ENCODE measurements at regions not wholly inside any gene's neighbourhood (a gene's known extent, or its start where the extent isn't known, plus 50 kb on each side); places are given as distances from the start of the nearest gene placed in this dataset.

DNA sequence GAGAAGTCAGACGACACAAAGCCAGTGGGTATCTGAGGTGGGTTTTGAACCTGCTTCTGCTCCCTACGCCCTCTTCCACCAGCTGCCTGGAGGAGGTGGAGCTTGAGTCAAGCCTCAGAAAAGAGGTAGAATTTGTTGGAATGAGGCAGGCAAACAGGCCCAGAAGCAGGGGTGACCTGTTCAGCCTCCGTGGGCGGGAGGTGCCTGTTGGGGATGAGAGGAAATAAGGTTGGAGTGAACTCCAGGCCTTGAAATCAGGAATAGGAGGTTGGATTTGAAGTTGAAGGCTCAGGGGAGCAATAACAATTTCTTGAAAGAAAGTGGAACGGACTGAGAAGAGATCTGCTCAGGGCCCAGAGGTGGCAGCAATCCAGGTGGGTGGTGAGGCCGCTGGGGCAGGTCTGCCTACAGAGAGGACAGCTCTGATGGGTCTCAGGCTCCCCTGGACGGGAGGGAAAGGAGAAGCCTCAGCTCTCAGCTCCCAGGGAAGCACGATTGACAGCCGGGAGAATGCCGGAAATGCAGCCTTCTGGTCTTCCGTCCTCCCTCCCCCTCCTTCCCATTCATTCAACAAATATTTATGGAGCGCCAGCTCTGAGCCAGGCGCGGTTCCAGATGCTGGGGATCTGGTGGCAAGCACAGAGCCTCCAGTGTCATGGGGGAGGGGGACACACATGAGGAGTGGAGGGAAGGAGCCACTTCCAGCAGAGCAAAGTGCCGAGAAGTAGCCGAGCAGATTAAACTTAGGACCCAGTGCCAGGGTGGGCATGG is 61.9 kb upstream of the CIBAR2 start:
- DNase-seq = peak in 4 of 56 donors; percentile 14 to 40 (median 28)

DNA sequence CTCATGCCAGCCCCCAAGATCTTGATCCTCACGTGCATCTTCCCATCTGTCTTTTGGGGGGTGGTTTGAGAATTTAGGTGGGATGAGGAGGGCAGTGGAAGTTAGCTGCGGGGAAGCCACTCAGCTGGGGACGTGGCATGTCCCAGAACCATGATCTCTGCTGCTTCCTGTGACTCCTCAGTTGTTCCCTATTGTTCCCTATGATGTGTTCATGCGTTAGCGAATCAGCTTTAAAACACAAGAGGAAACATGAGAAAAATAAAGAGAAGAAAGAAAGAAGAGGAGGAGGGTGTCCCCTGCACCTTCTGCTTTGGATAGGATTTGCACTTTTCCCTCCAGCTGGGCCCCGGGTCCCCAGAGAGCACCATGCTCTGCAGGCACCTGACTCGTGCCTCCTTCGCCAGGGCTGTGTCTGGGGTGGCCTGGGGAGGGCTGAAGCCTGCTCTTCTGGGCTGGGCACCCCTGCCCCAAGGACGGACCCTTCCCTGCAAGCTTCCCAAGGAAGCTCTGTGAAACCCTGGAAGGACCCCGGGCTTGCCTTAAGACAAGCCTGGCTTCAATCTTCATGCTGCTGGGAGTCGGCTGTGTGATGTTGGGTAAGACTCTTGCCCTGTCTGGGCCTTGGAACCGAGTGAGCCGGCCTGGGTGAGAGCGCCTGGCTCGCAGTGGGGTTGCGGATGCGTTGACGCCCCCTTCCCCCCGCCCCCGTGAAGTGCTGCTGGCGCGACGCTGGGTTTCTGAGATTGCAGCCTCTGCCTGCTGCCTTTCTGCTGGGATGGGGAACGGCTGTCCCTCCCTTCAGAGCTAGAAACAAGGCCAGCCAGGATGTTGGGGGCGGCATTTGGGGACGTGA is 62.8 kb upstream of the CIBAR2 start:
- DNase-seq = no peak

DNA sequence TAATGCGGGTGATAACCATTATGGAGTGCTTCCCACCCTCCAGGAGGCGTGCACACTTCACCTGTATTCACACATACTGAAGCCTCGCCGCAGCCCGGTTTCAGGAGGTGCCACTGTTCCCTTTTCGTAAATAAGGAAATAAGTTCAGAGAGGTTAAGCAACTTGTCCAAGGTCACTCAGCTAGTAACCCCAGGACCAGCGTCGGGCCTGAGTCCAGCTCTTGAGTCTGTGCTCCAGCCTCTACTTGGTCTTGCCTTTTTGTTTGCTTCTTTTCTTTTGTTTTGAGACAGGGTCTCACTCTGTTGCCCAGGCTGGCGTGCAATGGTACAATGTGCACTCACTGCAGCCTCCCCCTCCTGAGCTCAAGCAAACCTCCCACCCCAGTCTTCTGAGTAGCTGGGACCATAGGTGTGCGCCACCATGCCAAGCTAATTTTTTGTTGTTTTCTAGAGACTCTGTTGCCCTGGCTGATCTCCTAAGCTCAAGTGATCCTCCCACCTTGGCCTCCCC is 63.5 kb upstream of the CIBAR2 start:
- DNase-seq = no peak

DNA sequence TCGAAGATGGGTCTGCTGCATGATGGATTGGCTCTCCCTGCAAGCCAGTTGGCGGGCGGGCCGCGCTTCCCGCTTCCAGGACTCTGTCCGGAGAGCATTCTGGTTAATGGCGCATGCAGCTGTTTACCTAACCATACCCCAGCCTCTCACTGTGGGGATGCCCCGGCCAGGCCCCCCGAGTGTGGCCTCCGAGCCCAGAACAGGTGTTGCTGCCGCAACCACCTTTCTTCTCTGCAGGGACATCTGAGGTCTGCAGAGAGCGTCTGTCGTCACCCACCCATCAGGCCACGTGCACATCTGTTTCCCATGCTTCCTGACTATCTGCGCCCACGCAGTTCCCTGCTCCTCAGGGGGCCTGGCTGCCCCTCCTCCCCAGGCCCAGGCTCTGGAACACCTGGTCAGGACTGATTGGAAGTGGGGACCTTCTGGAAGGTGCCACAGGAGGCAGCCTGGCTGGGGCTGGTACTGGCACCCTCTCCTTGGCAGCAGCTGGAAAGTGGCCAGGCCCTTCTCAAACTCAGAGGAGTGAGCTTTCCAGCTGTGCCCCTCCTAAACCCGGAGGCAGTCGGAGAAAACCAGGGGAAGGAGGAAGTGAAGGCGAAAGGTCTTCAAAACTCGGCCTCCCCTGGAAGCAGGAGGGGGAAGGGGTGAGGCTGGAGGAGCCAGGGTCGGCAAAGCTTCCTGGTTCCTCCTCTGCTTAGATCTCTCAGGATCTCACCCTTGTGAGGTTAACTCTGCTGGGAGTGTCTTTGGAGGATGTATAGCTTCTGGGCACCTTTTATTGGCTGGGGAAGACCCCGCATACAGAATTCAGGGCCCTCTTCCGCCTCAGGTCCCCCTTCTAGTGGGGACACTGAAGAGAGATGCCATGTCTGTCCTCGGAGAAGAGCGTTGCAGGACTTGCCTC is 64.5 kb upstream of the CIBAR2 start:
- no peak for DNase-seq

DNA sequence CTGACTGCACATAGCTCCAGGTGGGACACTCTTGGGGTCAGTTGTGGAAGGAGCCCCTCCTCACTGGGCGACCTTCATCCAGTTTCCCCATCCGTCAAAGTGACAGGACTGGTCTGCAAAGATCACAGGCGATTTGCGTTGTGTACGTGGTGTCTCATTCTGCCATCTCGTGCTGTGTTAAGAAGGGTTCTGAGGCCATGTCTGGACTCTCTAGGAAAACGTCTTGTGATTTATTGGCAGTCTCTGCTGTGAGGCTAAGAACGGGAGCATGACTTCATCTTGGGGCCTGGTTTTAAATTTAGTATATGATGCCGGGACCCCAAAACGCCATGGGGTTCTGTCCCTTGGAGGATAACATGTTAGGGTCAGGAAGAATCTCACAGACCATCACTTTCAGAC is 65.2 kb upstream of the CIBAR2 start:
- DNase-seq = no peak

DNA sequence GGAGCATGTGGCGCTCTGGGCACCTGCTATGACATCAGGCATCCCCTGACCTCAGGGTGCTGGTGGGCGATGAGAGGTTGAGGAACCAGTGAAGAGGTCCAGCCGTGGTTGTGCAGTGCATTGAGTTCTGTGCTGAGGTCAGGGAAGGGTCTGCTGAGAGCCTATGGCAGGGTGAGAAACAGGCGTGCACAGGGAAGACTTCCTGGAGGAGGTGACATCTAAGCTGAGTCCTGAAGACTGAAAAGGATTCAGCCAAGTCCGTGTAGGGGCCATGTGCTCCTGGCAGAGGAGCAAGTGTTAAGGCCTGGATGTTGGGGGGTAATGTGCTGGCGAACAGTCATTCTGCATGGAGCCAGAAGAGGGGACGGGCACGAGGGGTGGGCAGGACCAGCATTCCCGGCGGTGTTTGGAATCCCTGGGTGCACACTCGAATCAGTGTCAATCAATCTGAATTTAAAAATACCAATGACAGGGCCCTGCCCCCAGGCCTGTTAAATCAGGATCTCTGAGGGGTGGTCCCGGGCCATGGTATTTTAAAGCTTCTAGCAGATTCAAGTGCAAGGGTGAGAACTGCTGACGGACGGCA is 65.8 kb upstream of the CIBAR2 start:
- DNase-seq = no peak

DNA sequence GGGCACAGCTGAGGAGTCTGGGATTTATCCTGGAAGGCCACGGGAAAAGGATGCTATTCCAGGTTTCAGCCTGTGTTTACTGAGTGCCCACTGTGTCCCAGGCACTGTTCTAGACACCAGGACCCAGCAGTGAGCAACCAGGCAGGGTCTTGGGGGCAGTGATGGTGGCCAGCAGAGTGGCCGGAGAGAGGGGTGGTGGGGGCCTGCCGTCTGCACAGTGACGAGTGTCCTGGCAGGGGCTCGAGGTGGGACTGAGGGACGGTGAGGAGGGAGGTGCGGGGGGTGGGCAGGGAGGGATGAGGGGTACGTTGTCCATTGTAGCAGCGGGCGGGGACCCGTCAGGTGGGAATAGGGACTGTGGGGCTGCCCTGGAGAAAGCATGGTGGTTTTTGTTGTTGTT is 66.3 kb upstream of the CIBAR2 start:
- no peak for DNase-seq

DNA sequence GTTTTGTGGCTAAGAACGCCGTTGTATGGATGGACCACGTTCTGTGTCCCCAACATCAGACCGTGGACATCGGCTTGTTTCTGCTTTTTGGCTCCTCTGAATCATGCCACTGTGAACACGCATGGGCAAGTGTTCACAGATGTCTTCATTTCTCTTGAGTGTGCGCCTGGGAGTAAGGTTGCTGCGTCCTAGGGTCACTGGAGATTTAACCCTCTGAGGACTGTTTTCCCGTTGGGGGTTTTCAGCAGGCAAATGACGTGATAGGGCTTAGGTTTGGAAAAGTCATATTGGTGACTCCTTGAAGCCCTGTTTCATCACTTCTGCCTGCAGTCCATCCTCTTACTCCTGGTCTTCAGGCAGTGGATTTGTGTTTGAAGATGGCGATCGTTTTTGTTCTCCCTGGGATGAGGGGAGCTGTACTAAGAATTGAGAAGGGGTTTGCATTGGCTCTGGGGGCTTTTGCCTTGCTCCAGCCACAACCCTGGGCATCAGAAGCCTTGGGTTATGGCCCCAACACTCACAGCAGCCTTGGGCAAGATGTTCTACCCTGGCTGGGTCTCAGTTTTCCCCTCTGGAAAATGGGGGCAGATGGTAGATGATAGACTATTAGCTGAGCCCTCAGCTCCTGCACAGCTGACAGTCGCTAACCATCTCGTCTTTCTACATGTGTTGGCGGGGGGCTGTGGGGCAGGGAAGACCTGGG is 67.2 kb upstream of the CIBAR2 start:
- no peak for DNase-seq

DNA sequence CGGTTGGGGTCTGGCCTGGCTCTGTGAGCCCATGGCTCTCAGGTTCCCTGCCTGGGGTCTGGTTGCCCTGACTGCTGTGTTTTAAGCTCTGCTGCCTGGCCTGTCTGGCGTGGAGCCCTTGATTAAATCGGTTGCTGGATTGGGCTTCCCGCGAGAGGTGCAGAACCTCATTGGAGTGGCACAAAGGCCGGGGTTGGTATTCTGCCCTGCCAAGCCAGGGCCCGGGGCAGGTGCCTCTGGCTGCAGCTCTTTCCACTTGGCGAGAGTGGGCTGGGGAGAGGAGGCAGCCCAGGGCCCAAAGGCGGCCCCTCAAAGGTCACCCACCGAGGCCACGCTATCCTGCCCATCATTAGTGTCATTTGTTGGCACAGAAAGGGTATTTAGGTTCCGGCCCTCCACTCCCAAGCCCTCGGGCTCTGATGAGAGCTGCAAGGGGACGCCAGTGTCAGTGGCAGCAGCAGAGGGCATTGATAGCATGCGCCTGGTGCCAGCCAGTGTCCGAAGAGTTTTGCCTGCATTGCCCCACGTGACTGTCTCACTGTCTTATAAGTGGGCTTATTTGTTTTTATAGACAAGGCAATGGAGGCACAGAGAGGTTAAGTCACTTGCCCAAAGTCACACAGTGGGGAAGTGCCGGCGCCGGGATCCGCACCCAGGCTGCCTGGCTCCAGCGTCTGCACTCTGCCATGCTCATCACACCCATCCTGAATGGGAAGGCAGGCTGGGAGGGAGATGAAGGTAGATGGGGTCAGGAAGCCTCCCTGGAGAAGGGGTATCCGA is 68.0 kb upstream of the CIBAR2 start:
- DNase-seq = no peak

DNA sequence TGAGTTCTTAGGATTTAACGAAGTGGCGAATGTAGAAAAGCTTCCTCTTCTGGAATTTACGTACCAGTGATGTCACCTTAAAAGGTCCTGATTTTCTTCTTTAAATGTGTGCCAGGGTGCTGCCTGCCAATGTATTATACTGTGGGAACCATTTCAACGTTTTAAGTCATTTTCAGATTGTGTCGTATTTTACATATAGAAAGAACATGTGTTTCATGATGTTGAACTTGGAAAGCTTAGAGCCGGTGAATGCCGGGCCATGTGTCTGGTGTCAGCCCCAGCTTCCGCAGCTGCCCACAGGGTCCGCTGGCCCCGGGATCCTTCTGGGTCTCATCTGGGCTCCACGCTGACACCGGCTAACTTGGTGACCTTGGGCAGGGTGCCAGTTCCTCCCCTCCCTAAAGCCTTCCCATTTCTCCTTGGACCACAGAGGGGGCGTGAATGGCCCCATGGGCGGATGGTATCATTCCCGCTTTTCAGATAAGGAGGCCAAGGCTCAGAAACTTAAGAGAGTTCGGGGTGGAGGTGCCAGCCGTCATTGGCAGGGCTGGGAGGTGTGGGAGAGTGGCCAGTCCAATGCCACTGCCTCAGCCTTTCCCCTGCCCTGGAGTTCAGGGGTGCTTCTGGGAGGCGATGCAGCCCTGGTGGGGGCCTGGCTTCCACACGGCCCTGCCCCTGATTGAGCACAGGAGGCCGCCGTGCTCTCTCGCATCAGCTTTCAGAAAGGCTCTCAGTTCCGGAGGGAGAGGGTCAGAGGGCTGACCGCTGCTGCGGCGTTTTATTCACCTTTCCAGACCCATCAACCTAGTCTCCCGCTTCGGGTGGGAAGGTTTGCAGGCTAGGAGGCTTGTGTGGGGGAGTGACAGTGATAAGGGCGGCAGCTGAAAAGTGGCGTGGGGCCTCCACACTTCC is 68.8 kb upstream of the CIBAR2 start:
- no peak for DNase-seq

DNA sequence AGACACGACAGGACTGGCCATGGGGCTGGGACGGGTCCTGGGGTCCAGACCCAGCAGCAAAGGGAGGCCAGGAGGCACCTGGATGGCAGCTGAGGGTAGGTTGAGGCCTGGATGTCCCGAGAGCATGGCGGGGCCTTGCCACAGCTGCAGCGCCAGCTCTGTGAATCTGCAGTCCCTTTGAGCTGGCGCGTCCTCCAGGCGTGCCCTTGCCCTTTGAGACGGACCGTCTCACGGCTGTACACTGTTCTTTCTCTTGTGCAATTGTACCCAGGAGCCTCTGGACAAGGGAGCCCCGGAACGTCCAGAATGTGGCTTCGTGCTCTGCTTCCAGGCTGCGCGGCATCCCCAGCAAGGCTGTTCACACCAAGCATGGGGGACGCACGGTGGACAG is 69.5 kb upstream of the CIBAR2 start:
- no peak for DNase-seq

DNA sequence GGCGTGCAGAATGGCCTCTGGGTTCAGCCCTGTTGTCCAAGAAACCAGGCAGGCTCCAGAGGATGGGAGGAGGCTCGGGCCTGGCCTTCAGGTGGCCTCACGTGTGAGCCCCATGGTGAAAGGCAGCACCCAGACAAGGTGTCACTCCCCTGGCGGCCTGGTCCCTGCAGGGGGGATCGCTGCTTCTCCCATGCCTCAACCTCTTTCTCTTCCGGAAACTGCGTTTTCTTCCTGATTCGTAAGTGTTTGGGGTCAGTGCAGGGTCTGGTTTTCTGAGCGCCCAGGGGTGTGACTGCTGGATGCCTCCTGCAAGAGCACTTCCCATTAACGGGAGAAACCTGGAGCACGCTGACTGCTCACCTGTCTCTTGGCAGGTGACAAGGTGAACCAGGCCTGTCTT is 70.0 kb upstream of the CIBAR2 start:
- DNase-seq = no peak

DNA sequence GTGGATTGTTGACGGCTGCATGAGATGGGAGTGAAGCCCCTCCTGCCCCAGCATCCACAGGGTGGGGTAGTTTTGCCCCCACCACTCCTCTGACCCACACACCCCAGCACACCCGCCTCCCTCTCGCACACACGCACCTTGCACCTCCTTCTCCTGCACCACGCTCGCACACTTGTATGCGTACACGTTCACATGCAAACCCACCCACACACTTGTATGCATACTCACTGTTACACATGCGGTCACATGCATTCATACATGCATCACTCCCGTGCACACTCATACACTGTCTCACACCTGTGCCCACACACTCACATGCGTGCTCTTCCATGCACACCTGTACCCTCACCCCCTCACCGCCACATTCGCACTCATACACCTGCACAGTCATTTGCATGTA is 70.5 kb upstream of the CIBAR2 start:
- no peak for DNase-seq

DNA sequence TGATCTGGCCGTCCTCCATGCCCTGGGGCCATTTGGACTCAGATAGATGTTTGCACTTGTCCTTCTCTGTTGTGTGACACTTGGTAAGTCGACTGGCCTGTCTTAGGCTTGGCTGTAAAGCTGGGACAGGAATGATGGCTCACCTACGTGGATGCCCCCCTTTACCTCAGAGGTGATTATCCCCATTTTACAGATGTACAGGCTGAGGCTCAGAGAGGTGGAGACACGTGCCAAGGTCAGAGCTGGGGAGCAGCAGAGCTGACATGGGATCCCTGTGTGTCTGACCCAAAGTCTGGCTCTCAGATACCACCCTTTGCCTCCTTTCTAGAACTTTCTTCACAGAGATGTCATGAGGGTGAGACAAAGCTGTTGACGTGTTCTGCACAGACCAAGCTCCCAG is 71.3 kb upstream of the CIBAR2 start:
- no peak for DNase-seq

DNA sequence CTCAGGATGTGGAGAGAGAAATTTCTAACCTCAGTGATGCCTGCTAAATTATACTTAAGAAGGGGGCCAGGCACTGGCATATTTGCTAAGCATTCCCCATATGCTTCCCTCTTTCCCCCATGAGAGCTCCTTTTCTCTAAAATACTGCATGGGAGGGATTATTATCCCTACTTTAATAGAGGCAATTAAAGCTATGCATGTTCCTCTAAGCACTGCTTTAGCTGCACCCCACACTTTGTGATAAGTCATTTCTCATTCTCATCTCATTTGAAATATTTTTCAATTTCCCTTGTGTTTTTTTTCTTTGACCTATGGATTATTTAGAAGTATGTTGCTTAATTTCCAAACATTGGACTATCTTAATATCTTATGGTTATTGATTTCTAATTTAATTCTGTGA is 72.1 kb upstream of the CIBAR2 start:
- DNase-seq = no peak

DNA sequence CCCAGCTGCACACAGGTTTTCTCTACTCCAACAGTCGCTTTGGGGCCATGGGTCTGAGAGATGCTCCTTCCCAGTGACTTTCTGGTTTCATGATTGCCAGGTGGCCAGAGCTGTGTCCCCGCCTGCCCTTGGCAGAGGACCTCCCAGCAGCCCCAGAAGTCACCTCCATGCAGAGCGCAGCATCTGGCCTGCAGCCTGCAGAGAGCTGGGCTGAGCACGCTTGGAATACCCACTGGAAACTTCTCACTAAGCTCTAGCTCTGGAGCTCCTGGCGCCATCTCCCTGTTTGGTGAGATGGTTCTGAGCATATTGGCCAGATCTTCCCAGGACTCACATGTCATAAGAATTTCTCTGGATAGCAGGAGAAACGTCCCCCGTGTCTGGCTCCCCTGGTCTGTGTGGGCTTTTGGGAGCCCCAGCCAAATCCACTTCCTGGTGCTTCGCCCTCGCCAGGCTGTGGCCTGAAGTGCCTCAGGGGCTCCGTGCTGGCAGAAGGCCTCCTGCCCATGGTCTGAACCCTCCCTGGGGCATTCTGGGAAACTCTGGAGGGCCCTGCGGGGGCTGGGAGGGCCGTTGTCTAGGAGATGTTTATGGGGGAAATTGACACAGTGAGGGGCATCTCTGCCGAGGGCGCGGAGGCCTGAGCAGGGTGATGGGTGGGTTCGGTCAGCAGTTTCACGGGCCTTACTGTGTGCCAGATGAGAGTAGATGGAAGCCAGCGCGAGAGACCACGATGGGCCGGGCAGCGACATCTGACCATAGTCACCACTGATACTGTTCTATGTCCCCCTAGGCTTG is 73.2 kb upstream of the CIBAR2 start:
- DNase-seq = no peak

DNA sequence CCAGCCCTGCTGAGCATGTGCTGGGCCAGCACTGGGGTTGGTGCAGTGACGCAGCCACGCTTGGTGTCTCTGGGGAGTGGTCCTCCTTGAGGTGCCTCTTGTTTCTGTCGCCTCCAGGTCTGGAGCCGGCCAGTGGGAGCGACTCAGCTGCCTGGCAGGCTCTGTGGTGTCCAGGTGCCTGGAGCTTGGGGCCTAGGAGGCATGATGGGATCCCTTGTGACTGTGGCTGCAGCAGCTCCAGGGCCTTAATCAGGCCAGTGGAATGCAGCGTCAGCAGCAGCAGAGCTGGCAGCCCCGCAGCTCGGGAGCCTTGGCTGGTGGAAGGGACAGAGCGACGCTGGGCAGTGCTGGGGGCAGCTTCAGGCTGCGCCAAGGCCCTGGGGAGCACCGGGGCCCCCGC is 74.7 kb upstream of the CIBAR2 start:
- peak in 8 of 56 donors; percentile 6 to 53 (median 26) for DNase-seq

DNA sequence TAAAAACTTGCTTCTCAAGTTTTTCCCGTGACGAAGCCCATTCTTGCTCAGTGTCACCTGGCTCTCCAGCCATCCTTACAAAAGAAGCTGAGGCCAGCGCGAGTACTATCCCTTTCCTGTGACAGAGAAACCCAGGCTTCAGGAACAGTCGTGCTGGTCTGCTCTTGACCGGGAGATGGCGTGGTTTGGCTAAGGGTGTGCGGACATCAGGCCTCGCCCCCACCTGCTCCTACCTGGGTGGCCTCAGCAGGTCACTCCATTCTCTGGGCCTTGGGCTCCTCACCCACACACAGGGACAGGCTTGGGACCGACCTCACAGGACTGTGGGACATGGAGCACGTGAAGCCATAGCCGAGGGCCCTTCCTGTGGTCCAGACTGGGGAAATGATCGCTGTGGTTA is 75.2 kb upstream of the CIBAR2 start:
- DNase-seq = no peak
